Panc1 (cell line): ENCODE measurements at regions not wholly inside any gene's neighbourhood (a gene's known extent, or its start where the extent isn't known, plus 50 kb on each side); places are given as distances from the start of the nearest gene placed in this dataset.
"Not testable (repeated sequence)": the region's sequence is repeated elsewhere in the genome, so short reads cannot be mapped to it uniquely, and the experiment has no call there.

Experiments
- ATAC-seq: fragments of 200-7000 bp; cut with Tn5 transposase; 2 replicates; pipeline ENCODE4 v1.9.1; 2020; ENCODE audit warnings: mild to moderate bottlenecking, moderate library complexity
- BruUV-seq: library from RNA; stranded (reverse); fragments of 400-500 nt; replicated peaks from 2 replicates; lab custom pipeline; 2021; lab: Mats Ljungman, UMichigan
- CTCF ChIA-PET: fragments of 300-600 bp; sonication (Branson Sonifier 250); formaldehyde crosslinking; loops from one replicate; lab custom pipeline; 2022; ENCODE audit warnings: antibody characterized with exemption; lab: Charles Lee
- POLR2A ChIA-PET: fragments of 300-600 bp; sonication (Branson Sonifier 250); formaldehyde crosslinking; loops from one replicate; lab custom pipeline; 2022; ENCODE audit warnings: antibody characterized with exemption; lab: Charles Lee
- DNase-seq: peaks from one replicate; pipeline ENCODE4 v3.0.0-alpha.2; 2010; ENCODE audit warnings: low read depth, low spot score
- H3K27ac ChIP-seq: 2 replicates; pipeline ENCODE4 v1.5.1; 2011; ENCODE audit warnings: mild to moderate bottlenecking, low read length, inconsistent platforms
- H3K27me3 ChIP-seq: fragments of 200-500 bp; sonication (Bioruptor generic); 2 replicates; pipeline ENCODE4 v1.6.0; 2014; ENCODE audit warnings: low read length, inconsistent platforms; ENCODE audit not compliant: control insufficient read depth, insufficient read depth
- H3K36me3 ChIP-seq: fragments of 200-500 bp; sonication (Bioruptor generic); 2 replicates; pipeline ENCODE4 v1.5.1; 2014; ENCODE audit warnings: inconsistent platforms, mild to moderate bottlenecking, low read length, moderate library complexity; ENCODE audit not compliant: control insufficient read depth, insufficient read depth
- H3K4me1 ChIP-seq: 2 replicates; pipeline ENCODE4 v1.5.1; 2011; ENCODE audit warnings: inconsistent platforms, mild to moderate bottlenecking, low read length, moderate library complexity; ENCODE audit not compliant: control insufficient read depth, insufficient read depth
- H3K4me3 ChIP-seq, 2 experiments: 2 replicates each; pipeline ENCODE4 v1.5.1; 2011 to 2012; ENCODE audit warnings: low read depth in 2 of 2, low read length in 2 of 2, mild to moderate bottlenecking in 2 of 2, inconsistent platforms in 1 of 2, moderate library complexity in 1 of 2
- H3K9me3 ChIP-seq: fragments of 200-500 bp; sonication (Bioruptor generic); 2 replicates; pipeline ENCODE4 v1.5.1; 2014; ENCODE audit warnings: low read depth, mild to moderate bottlenecking, inconsistent platforms, low read length, moderate library complexity; ENCODE audit not compliant: control insufficient read depth, insufficient read depth
- POLR2AphosphoS5 ChIP-seq: IDR thresholded peaks from 2 replicates; pipeline ENCODE4 v1.6.1; 2012; ENCODE audit warnings: mild to moderate bottlenecking, low read depth, low read length, moderate library complexity
- SIN3A ChIP-seq: IDR thresholded peaks from 2 replicates; pipeline ENCODE4 v1.6.1; 2012; ENCODE audit warnings: low read depth, mild to moderate bottlenecking, low read length, moderate library complexity, borderline replicate concordance; ENCODE audit not compliant: insufficient read depth
- TCF7L2 ChIP-seq: IDR thresholded peaks from 2 replicates; pipeline ENCODE4 v1.6.1; 2011; ENCODE audit warnings: mild to moderate bottlenecking, low read depth, low read length, inconsistent platforms
- in situ Hi-C: cut with HindIII; loops from 2 replicates; pipeline ENCODE4 v1.10.0; 2016; ENCODE audit warnings: low sequenced_read_pairs, low pct_unique_long_range_greater_than_20kb
- intact Hi-C: fragments of 100-400 bp; cut with micrococcal nuclease; formaldehyde crosslinking; loops from one replicate; pipeline ENCODE4 v1.10.0; 2022; ENCODE audit not compliant: unreplicated experiment
- TF ChIP-seq, protein P1 (sequence below): fragments of 450-650 bp; IDR thresholded peaks from 2 replicates; pipeline ENCODE4 v1.5.1; 2017; ENCODE audit warnings: mild to moderate bottlenecking
- TF ChIP-seq, protein P2 (sequence below), 2 experiments: IDR thresholded peaks; 2 replicates each; pipeline ENCODE4 v1.6.1; 2011 to 2012; ENCODE audit warnings: low read depth in 2 of 2, control low read depth in 1 of 2, low read length in 1 of 2, mild to moderate bottlenecking in 1 of 2, moderate library complexity in 1 of 2; ENCODE audit not compliant: insufficient read depth in 1 of 2

DNA sequence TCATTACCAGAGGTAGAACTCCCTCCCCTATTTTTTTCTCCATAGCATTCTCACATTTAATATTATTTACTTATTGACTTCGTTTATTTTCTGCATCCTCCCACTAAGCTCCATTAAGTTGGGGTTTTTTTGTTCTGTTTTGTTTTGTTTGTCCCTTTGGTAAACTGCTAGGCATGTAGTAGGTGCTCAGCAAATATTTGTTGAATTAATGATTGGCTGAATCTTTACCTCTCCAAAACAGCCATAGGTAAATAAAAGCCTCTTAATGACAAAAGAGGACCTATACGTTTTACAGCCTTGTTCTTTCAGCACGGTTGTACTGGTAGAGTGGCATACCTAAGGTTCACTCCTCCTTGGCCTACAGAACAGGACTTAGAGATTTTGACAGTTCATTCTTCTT lies 52.0 kb downstream of the PRORP start:
- DNase-seq (no peak), ATAC-seq (no peak)
- H3K27me3 ChIP-seq, result no peaks in the 10 kb centered on the region
- no peak overlapping the region for H3K4me3 ChIP-seq
- no TSS peak for BruUV-seq
- H3K9me3 ChIP-seq, result no peaks in the 10 kb centered on the region
- H3K27ac ChIP-seq, result no peak overlapping the region
- in situ Hi-C loops, result no loop called here
- ChIA-PET POLR2A (no interaction called here), CTCF (no interaction called here)
- H3K36me3 ChIP-seq, result no peaks in the 10 kb centered on the region
- intact Hi-C loops, result no loop called here
- no peaks in the 10 kb centered on the region for H3K4me1 ChIP-seq
- TF ChIP-seq POLR2AphosphoS5 (no peak), SIN3A (no peak), TCF7L2 (no peak)
- TF ChIP-seq, protein P1, sequence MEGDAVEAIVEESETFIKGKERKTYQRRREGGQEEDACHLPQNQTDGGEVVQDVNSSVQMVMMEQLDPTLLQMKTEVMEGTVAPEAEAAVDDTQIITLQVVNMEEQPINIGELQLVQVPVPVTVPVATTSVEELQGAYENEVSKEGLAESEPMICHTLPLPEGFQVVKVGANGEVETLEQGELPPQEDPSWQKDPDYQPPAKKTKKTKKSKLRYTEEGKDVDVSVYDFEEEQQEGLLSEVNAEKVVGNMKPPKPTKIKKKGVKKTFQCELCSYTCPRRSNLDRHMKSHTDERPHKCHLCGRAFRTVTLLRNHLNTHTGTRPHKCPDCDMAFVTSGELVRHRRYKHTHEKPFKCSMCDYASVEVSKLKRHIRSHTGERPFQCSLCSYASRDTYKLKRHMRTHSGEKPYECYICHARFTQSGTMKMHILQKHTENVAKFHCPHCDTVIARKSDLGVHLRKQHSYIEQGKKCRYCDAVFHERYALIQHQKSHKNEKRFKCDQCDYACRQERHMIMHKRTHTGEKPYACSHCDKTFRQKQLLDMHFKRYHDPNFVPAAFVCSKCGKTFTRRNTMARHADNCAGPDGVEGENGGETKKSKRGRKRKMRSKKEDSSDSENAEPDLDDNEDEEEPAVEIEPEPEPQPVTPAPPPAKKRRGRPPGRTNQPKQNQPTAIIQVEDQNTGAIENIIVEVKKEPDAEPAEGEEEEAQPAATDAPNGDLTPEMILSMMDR, result no peak
- TF ChIP-seq, protein P2, sequence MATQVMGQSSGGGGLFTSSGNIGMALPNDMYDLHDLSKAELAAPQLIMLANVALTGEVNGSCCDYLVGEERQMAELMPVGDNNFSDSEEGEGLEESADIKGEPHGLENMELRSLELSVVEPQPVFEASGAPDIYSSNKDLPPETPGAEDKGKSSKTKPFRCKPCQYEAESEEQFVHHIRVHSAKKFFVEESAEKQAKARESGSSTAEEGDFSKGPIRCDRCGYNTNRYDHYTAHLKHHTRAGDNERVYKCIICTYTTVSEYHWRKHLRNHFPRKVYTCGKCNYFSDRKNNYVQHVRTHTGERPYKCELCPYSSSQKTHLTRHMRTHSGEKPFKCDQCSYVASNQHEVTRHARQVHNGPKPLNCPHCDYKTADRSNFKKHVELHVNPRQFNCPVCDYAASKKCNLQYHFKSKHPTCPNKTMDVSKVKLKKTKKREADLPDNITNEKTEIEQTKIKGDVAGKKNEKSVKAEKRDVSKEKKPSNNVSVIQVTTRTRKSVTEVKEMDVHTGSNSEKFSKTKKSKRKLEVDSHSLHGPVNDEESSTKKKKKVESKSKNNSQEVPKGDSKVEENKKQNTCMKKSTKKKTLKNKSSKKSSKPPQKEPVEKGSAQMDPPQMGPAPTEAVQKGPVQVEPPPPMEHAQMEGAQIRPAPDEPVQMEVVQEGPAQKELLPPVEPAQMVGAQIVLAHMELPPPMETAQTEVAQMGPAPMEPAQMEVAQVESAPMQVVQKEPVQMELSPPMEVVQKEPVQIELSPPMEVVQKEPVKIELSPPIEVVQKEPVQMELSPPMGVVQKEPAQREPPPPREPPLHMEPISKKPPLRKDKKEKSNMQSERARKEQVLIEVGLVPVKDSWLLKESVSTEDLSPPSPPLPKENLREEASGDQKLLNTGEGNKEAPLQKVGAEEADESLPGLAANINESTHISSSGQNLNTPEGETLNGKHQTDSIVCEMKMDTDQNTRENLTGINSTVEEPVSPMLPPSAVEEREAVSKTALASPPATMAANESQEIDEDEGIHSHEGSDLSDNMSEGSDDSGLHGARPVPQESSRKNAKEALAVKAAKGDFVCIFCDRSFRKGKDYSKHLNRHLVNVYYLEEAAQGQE (IDR thresholded peaks at IDR 0.05; ENCODE audit: insufficient read depth in 1 of 2, low read depth in 2 of 2, low read length in 1 of 2), result no peak

DNA sequence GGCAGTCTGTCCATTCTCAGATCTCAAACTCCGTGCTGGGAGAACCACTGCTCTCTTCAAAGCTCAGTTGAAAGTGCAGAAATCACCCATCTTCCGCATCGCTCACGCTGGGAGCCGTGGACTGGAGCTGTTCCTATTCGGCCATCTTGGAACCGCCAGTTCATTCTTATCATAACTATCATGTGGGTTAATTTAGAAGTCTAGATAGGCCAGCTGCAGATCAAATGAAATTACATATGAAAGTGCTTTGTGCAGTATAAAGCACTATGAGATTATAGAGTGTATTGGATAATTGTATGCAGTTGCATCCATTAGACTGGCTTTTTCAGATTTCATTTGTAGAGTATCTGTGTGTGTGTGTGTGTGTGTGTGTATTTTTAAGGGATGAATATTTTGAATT lies 57.8 kb downstream of the PRORP start:
- H3K4me1 ChIP-seq, result no peaks in the 10 kb centered on the region
- no peak overlapping the region for H3K27ac ChIP-seq
- no peak overlapping the region for H3K4me3 ChIP-seq
- no TSS peak for BruUV-seq
- TF ChIP-seq, protein P1, result no peak
- TF ChIP-seq SIN3A, result no peak
- TF ChIP-seq TCF7L2, result no peak
- TF ChIP-seq, protein P2 (IDR thresholded peaks at IDR 0.05; ENCODE audit: insufficient read depth in 1 of 2, low read depth in 2 of 2, low read length in 1 of 2), result no peak
- TF ChIP-seq POLR2AphosphoS5, result no peak
- ChIA-PET CTCF (no interaction called here), POLR2A (no interaction called here)
- no peak for ATAC-seq
- H3K27me3 ChIP-seq, result no peaks in the 10 kb centered on the region
- no peaks in the 10 kb centered on the region; the same call in 1 of the 2 replicates for H3K36me3 ChIP-seq
- in situ Hi-C loops, result no loop called here
- no peaks in the 10 kb centered on the region for H3K9me3 ChIP-seq
- no peak for DNase-seq
- intact Hi-C loops, result no loop called here

DNA sequence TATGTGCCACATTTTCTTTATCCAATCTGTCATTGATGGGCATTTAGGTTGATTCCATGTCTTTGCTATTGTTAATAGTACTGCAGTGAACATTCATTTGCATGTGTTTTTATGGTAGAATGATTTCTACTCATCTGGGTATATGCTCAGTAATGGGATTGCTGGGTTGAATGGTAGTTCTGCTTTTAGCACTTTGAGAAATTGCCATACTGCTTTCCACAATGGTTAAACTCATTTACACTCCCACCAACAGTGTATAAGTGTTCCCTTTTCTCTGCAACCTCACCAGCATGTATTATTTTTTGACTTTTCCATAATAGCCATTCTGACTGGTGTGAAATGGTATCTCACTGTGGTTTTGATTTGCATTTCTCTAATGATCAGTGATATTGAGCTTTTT lies 62.5 kb downstream of the PRORP start:
- H3K36me3 ChIP-seq, DNase-seq, in situ Hi-C loops, ATAC-seq, H3K9me3 ChIP-seq, CTCF ChIA-PET, H3K4me3 ChIP-seq, intact Hi-C loops, H3K4me1 ChIP-seq, BruUV-seq, H3K27me3 ChIP-seq, H3K27ac ChIP-seq, POLR2A ChIA-PET: not testable (repeated sequence)
